ENCODE measurements at regions not wholly inside any gene's neighbourhood (a gene's known extent, or its start where the extent isn't known, plus 50 kb on each side); places are given as distances from the start of the nearest gene placed in this dataset.
"Not testable (repeated sequence)": the region's sequence is repeated elsewhere in the genome, so short reads cannot be mapped to it uniquely, and the experiment has no call there.

GRCh38 chr6:142649438-142650234 is 295.3 kb downstream of the HIVEP2 start:
- not testable (repeated sequence) for TF ChIP-seq CTCF (IDR thresholded peaks at IDR 0.05); FOXP1 (CRISPR knock-in tag; IDR thresholded peaks at IDR 0.05; ENCODE audit: borderline replicate concordance); ZNF138 (CRISPR knock-in tag; conservative IDR thresholded peaks at IDR 0.05); AR (CRISPR knock-in tag; IDR thresholded peaks at IDR 0.05); GABPB1 (CRISPR knock-in tag; IDR thresholded peaks at IDR 0.05); NFYB (CRISPR knock-in tag; conservative IDR thresholded peaks at IDR 0.05; ENCODE audit: low read depth); PRDM15 (CRISPR knock-in tag; IDR thresholded peaks at IDR 0.05)
- TF ChIP-seq, protein P1, sequence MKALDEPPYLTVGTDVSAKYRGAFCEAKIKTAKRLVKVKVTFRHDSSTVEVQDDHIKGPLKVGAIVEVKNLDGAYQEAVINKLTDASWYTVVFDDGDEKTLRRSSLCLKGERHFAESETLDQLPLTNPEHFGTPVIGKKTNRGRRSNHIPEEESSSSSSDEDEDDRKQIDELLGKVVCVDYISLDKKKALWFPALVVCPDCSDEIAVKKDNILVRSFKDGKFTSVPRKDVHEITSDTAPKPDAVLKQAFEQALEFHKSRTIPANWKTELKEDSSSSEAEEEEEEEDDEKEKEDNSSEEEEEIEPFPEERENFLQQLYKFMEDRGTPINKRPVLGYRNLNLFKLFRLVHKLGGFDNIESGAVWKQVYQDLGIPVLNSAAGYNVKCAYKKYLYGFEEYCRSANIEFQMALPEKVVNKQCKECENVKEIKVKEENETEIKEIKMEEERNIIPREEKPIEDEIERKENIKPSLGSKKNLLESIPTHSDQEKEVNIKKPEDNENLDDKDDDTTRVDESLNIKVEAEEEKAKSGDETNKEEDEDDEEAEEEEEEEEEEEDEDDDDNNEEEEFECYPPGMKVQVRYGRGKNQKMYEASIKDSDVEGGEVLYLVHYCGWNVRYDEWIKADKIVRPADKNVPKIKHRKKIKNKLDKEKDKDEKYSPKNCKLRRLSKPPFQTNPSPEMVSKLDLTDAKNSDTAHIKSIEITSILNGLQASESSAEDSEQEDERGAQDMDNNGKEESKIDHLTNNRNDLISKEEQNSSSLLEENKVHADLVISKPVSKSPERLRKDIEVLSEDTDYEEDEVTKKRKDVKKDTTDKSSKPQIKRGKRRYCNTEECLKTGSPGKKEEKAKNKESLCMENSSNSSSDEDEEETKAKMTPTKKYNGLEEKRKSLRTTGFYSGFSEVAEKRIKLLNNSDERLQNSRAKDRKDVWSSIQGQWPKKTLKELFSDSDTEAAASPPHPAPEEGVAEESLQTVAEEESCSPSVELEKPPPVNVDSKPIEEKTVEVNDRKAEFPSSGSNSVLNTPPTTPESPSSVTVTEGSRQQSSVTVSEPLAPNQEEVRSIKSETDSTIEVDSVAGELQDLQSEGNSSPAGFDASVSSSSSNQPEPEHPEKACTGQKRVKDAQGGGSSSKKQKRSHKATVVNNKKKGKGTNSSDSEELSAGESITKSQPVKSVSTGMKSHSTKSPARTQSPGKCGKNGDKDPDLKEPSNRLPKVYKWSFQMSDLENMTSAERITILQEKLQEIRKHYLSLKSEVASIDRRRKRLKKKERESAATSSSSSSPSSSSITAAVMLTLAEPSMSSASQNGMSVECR (CRISPR knock-in tag; IDR thresholded peaks at IDR 0.05; ENCODE audit: borderline replicate concordance): not testable (repeated sequence)
- TF ChIP-seq, protein P2, sequence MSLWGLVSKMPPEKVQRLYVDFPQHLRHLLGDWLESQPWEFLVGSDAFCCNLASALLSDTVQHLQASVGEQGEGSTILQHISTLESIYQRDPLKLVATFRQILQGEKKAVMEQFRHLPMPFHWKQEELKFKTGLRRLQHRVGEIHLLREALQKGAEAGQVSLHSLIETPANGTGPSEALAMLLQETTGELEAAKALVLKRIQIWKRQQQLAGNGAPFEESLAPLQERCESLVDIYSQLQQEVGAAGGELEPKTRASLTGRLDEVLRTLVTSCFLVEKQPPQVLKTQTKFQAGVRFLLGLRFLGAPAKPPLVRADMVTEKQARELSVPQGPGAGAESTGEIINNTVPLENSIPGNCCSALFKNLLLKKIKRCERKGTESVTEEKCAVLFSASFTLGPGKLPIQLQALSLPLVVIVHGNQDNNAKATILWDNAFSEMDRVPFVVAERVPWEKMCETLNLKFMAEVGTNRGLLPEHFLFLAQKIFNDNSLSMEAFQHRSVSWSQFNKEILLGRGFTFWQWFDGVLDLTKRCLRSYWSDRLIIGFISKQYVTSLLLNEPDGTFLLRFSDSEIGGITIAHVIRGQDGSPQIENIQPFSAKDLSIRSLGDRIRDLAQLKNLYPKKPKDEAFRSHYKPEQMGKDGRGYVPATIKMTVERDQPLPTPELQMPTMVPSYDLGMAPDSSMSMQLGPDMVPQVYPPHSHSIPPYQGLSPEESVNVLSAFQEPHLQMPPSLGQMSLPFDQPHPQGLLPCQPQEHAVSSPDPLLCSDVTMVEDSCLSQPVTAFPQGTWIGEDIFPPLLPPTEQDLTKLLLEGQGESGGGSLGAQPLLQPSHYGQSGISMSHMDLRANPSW (CRISPR knock-in tag; conservative IDR thresholded peaks at IDR 0.05; ENCODE audit: low read depth): not testable (repeated sequence)

Data from WTC11 (cell line).